ENCODE measurements at regions not wholly inside any gene's neighbourhood (a gene's known extent, or its start where the extent isn't known, plus 50 kb on each side); places are given as distances from the start of the nearest gene placed in this dataset.

GRCh38 chr10:61837755-61838171, 63.7 kb upstream of the ARID5B start:
- Histone ChIP-seq H3K4me3 (ENCODE audit: low read depth in 2 of 2, low read length in 1 of 2) (peak overlapping the region in 1 of 2 experiments; percentile 9; a peak in 1 of 4 replicates), H3F3A (replicated peaks; ENCODE audit: insufficient read depth) (peaks cover 30% of the 10 kb centered on the region), H3K4me2 (peak overlapping the region; percentile 71; the same call in 1 of the 2 replicates), H4K20me1 (ENCODE audit: insufficient read depth) (no peaks in the 10 kb centered on the region), H3K79me2 (ENCODE audit: insufficient read depth) (no peaks in the 10 kb centered on the region), H2AFZ (ENCODE audit: low read depth) (no peak overlapping the region), H3K9me2 (no peaks in the 10 kb centered on the region), H3K27ac (ENCODE audit: low read depth in 2 of 2, low read length in 1 of 2) (peak overlapping the region; percentile 89 to 93), H3K9me3 (no peaks in the 10 kb centered on the region), H3K4me1 (ENCODE audit: control insufficient read depth in 1 of 2, insufficient read depth in 2 of 2, low read depth in 1 of 2, low read length in 1 of 2) (peaks cover 21 to 39% of the 10 kb centered on the region in 2 experiments), H3K36me3 (replicated peaks in 1 of 2; ENCODE audit: control insufficient read depth in 1 of 2, insufficient read depth in 2 of 2, low read length in 1 of 2) (no peaks in the 10 kb centered on the region), H3K27me3 (ENCODE audit: insufficient read depth) (no peaks in the 10 kb centered on the region), H3K9ac (peak overlapping the region; percentile 55; the same call in 1 of the 2 replicates)
- WGBS (ENCODE audit: low lambda C conversion rate): 34% methylated on average over 6 of the region's 6 CpGs
- CTCF ChIA-PET: interaction anchor here (0.9 to 2.1 kb wide), 6 partner anchors 28 to 407 kb away, joined by 3 to 7 read pairs (median 4); no protein-coding TSS in a partner anchor
- no peak for DNase-seq
- TF ChIP-seq CHD2 (IDR thresholded peaks at IDR 0.05; ENCODE audit: low read length, partially characterized antibody) (no peak), FOSL2 (IDR thresholded peaks at IDR 0.05; ENCODE audit: borderline replicate concordance, low read depth) (no peak), YY1 (IDR thresholded peaks at IDR 0.05; ENCODE audit: low read depth) (no peak), TAF1 (IDR thresholded peaks at IDR 0.05; ENCODE audit: borderline replicate concordance, low read depth, low read length) (no peak), RXRA (IDR thresholded peaks at IDR 0.05; ENCODE audit: borderline replicate concordance, low read depth) (no peak), USF1 (IDR thresholded peaks at IDR 0.05; ENCODE audit: borderline replicate concordance, low read depth) (no peak), USF2 (IDR thresholded peaks at IDR 0.05; ENCODE audit: borderline replicate concordance, low read depth, low read length) (no peak), JUND (IDR thresholded peaks at IDR 0.05) (no peak), RFX5 (IDR thresholded peaks at IDR 0.05; ENCODE audit: low read length) (no peak), TCF12 (IDR thresholded peaks at IDR 0.05) (no peak), REST (IDR thresholded peaks at IDR 0.05; ENCODE audit: low read depth, low read length) (no peak), SIN3A (IDR thresholded peaks at IDR 0.05; ENCODE audit: borderline replicate concordance, low read depth, low read length) (no peak), MEF2A (IDR thresholded peaks at IDR 0.05; ENCODE audit: borderline replicate concordance, low read depth) (no peak), FOXM1 (IDR thresholded peaks at IDR 0.05; ENCODE audit: low read depth) (no peak), POLR2AphosphoS5 (IDR thresholded peaks at IDR 0.05; ENCODE audit: low read depth, low read length) (no peak)
- TF ChIP-seq, protein P1, sequence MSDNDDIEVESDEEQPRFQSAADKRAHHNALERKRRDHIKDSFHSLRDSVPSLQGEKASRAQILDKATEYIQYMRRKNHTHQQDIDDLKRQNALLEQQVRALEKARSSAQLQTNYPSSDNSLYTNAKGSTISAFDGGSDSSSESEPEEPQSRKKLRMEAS (IDR thresholded peaks at IDR 0.05; ENCODE audit: low read depth): no peak
- POLR2A ChIA-PET: no interaction called here
